GM12878 (cell line): ENCODE measurements at regions not wholly inside any gene's neighbourhood (a gene's known extent, or its start where the extent isn't known, plus 50 kb on each side); places are given as distances from the start of the nearest gene placed in this dataset.
A peak's percentile ranks its signal among the peaks of the same experiment; 100 is the strongest.

ENCODE experiments used
- ATAC-seq: fragments of 200-7000 bp; cut with Tn5 transposase; 3 replicates; pipeline ENCODE4 v1.9.1; 2020; ENCODE audit warnings: mild to moderate bottlenecking, moderate library complexity
- BruUV-seq: library from RNA; stranded (reverse); fragments of 400-500 nt; replicated peaks from 2 replicates; lab custom pipeline; 2021; lab: Mats Ljungman, UMichigan
- CTCF ChIA-PET: fragments of 300-600 bp; sonication (Branson Sonifier 250); formaldehyde crosslinking; extraction: SDS; loops from one replicate; lab custom pipeline; 2021; ENCODE audit warnings: inconsistent platforms; lab: Yijun Ruan, JAX
- POLR2A ChIA-PET: fragments of 350-600 bp; formaldehyde crosslinking; extraction: SDS; loops from one replicate; lab custom pipeline; 2021; ENCODE audit warnings: inconsistent platforms; lab: Charles Lee
- RAD21 ChIA-PET: fragments of 300-600 bp; sonication (Branson Sonifier 250); formaldehyde crosslinking; loops from one replicate; lab custom pipeline; 2023; ENCODE audit warnings: antibody characterized with exemption; ENCODE audit not compliant: unreplicated experiment; lab: Charles Lee
- SMC1A ChIA-PET: fragments of 300-600 bp; sonication (Branson Sonifier 250); formaldehyde crosslinking; loops from one replicate; lab custom pipeline; 2023; ENCODE audit not compliant: unreplicated experiment, uncharacterized antibody; lab: Charles Lee
- DNase-seq: peaks from one replicate; pipeline ENCODE4 v3.0.0-alpha.2; 2011; ENCODE audit warnings: low read depth, low spot score
- FAIRE-seq: peaks from 3 replicates; lab custom pipeline; 2011; peaks lifted over from hg19 to GRCh38; lab: Jason Lieb, UNC
- H2AFZ ChIP-seq: 2 replicates; pipeline ENCODE4 v1.6.0; 2011; ENCODE audit warnings: low read depth, low read length, control low read depth; ENCODE audit not compliant: control insufficient read depth
- H3K27ac ChIP-seq: 2 replicates; pipeline ENCODE4 v1.5.1; 2011; ENCODE audit warnings: control low read depth; ENCODE audit not compliant: control insufficient read depth, insufficient read depth
- H3K27me3 ChIP-seq, 2 experiments: replicated peaks in 1 of 2; 2 replicates each; pipeline versions ENCODE4 v1.6.0 to v1.6.1; 2011; ENCODE audit warnings: low read length in 1 of 2; ENCODE audit not compliant: control insufficient read depth in 2 of 2, insufficient read depth in 2 of 2
- H3K36me3 ChIP-seq, 2 experiments: 2 replicates each; pipeline ENCODE4 v1.5.1; 2011; ENCODE audit warnings: low read length in 1 of 2; ENCODE audit not compliant: control insufficient read depth in 2 of 2, insufficient read depth in 2 of 2
- H3K4me1 ChIP-seq: 2 replicates; pipeline ENCODE4 v1.6.1; 2011; ENCODE audit warnings: mild to moderate bottlenecking, low read length, moderate library complexity, mixed read lengths; ENCODE audit not compliant: control insufficient read depth, insufficient read depth
- H3K4me2 ChIP-seq: 2 replicates; pipeline ENCODE4 v1.6.0; 2011; ENCODE audit warnings: control low read depth; ENCODE audit not compliant: control insufficient read depth, insufficient read depth
- H3K4me3 ChIP-seq: fragments of 200-600 bp; sonication (generic); 2 replicates; pipeline ENCODE4 v1.5.1; 2016
- H3K79me2 ChIP-seq: 2 replicates; pipeline ENCODE4 v1.6.0; 2011; ENCODE audit warnings: low read length; ENCODE audit not compliant: control insufficient read depth, insufficient read depth
- H3K9ac ChIP-seq: 2 replicates; pipeline ENCODE4 v1.8.0; 2011; ENCODE audit warnings: low read length, control low read depth, mixed read lengths; ENCODE audit not compliant: control insufficient read depth, insufficient read depth
- H3K9me3 ChIP-seq: replicated peaks from 3 replicates; pipeline ENCODE4 v1.5.1; 2011; ENCODE audit warnings: mild to moderate bottlenecking, low read length; ENCODE audit not compliant: control insufficient read depth, insufficient read depth
- H4K20me1 ChIP-seq: 2 replicates; pipeline ENCODE4 v1.6.0; 2011; ENCODE audit not compliant: control insufficient read depth, insufficient read depth
- LARP7 ChIP-seq: fragments of 450-650 bp; IDR thresholded peaks from 2 replicates; pipeline ENCODE4 v1.6.1; 2017; ENCODE audit warnings: mild to moderate bottlenecking
- NRF1 ChIP-seq: conservative IDR thresholded peaks from 2 replicates; pipeline ENCODE4 v1.6.1; 2011; ENCODE audit warnings: mild to moderate bottlenecking, low read depth, low read length, improper control_type of control experiment
- RFX5 ChIP-seq: IDR thresholded peaks from 2 replicates; pipeline ENCODE4 v1.6.1; 2011; ENCODE audit warnings: low read depth, low read length, improper control_type of control experiment
- SIN3A ChIP-seq: IDR thresholded peaks from 2 replicates; pipeline ENCODE4 v1.6.1; 2012; ENCODE audit warnings: low read depth, low read length, improper control_type of control experiment
- SRF ChIP-seq, 2 experiments: IDR thresholded peaks; 2 replicates each; pipeline ENCODE4 v1.6.1; 2011; ENCODE audit warnings: low read depth in 2 of 2, low read length in 2 of 2, mild to moderate bottlenecking in 1 of 2, moderate library complexity in 1 of 2
- YBX1 ChIP-seq: fragments of 450-650 bp; IDR thresholded peaks from 2 replicates; pipeline ENCODE4 v1.6.1; 2016; ENCODE audit warnings: antibody characterized with exemption
- ZSCAN29 ChIP-seq: fragments of 450-650 bp; IDR thresholded peaks from 2 replicates; pipeline ENCODE4 v1.6.1; 2017; ENCODE audit warnings: mild to moderate bottlenecking, moderate library complexity
- ZZZ3 ChIP-seq: IDR thresholded peaks from 2 replicates; pipeline ENCODE4 v1.6.1; 2011; ENCODE audit warnings: low read depth; ENCODE audit not compliant: control insufficient read depth, insufficient read length
- WGBS: methylation state at CpG from one replicate; pipeline ENCODE4 v1.1.6; 2016; ENCODE audit warnings: low lambda C conversion rate; ENCODE audit not compliant: insufficient replicate concordance, insufficient coverage; ENCODE audit errors: missing lambda C conversion rate; 5-methylcytosine and 5-hydroxymethylcytosine counted together
- in situ Hi-C: fragments of 300-500 bp; cut with MboI; formaldehyde crosslinking; loops from 9 replicates; pipeline ENCODE4 v1.14.3; 2018; ENCODE audit warnings: mixed read lengths
- intact Hi-C: fragments of 100-400 bp; cut with micrococcal nuclease; formaldehyde crosslinking; loops from one replicate; pipeline ENCODE4 v1.14.2; 2022; ENCODE audit not compliant: unreplicated experiment
- TF ChIP-seq, protein P1 (sequence below): fragments of 450-650 bp; IDR thresholded peaks from 2 replicates; pipeline ENCODE4 v1.6.1; 2017; ENCODE audit warnings: mild to moderate bottlenecking, low read depth, inconsistent platforms; ENCODE audit not compliant: poor library complexity, severe bottlenecking
- TF ChIP-seq, protein P2 (sequence below): fragments of 450-650 bp; IDR thresholded peaks from 2 replicates; pipeline ENCODE4 v1.6.1; 2017; ENCODE audit warnings: mild to moderate bottlenecking, moderate library complexity
- TF ChIP-seq, protein P3 (sequence below): fragments of 150-350 bp; IDR thresholded peaks from 2 replicates; pipeline ENCODE4 v1.6.1; 2014; ENCODE audit warnings: mild to moderate bottlenecking, low read depth, low read length

DNA sequence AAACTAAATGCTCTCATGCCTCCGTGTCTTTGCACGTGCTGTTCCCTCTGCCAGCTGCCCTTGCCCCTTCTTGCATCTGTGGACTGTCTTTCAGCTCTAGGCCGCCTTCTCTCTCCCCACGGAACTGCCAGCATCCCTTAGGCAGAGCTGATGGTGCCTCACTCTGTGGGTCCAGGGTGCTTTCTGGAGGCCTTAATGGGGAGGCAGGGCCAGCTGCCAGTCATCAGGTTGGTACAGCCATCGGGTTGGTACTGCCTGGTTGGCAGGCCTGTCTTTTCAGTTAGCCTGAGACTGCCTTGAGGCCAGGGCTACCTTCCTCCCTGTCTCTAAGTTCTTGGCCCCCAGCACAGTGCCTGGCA, 61.4 kb upstream of the TARBP1 start (continued):
- TF ChIP-seq RFX5 (no peak), NRF1 (no peak), YBX1 (no peak), ZZZ3 (no peak), SRF (IDR thresholded peaks at IDR 0.05; ENCODE audit: low read depth in 2 of 2, low read length in 2 of 2) (no peak), LARP7 (no peak), ZSCAN29 (no peak), SIN3A (no peak)
- TF ChIP-seq, protein P1, sequence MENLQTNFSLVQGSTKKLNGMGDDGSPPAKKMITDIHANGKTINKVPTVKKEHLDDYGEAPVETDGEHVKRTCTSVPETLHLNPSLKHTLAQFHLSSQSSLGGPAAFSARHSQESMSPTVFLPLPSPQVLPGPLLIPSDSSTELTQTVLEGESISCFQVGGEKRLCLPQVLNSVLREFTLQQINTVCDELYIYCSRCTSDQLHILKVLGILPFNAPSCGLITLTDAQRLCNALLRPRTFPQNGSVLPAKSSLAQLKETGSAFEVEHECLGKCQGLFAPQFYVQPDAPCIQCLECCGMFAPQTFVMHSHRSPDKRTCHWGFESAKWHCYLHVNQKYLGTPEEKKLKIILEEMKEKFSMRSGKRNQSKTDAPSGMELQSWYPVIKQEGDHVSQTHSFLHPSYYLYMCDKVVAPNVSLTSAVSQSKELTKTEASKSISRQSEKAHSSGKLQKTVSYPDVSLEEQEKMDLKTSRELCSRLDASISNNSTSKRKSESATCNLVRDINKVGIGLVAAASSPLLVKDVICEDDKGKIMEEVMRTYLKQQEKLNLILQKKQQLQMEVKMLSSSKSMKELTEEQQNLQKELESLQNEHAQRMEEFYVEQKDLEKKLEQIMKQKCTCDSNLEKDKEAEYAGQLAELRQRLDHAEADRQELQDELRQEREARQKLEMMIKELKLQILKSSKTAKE, result no peak

DNA sequence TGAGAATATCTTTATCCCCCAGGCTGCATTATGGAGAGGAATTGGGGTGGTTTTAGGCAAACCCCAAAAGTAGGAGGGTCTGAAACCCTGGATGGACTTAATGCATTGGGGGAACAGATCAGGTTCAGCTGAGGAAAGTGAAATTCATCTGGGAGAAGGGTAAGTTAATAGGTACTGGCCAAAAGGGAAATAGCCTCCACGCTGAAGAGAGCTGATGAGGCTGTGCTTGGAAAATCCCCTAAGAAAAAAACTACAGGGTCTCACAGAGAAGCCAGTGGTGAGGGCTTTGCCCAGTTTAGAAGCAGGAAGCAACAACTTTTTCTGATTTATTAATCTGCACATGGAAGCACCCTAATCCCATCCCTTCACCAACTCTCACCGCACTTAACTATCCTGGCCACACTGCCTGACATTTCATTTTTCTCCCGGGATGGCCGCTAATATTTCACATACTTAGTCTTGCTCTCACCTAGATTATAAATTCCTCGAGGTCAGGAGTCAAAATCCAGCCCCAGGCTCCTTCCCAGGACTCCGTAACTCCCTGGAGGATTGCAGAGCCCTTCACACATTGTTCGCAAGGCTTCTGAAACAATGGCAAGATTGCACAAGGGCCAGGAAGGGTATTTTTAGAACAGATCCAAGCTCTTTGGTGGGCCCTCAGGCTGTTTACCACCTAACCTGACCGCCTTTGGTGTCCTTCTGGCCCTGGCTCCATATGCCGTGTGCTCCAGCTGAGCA, 60.9 kb upstream of the TARBP1 start:
- intact Hi-C loops, result no loop called here
- H3K27me3 ChIP-seq, result no peaks in the 10 kb centered on the region
- no peak overlapping the region for H2AFZ ChIP-seq
- H3K4me3 ChIP-seq, result no peak overlapping the region
- no peaks in the 10 kb centered on the region for H3K4me1 ChIP-seq
- ChIA-PET CTCF (interaction anchor here (0.6 to 1.9 kb wide), 4 partner anchors 11 to 240 kb away, joined by 3 to 6 read pairs (median 4); no protein-coding TSS in a partner anchor), POLR2A (no interaction called here), RAD21 (interaction anchor here (1.2 to 3.6 kb wide), 4 partner anchors 13 to 540 kb away, joined by 3 to 11 read pairs (median 6); no protein-coding TSS in a partner anchor), SMC1A (interaction anchor here (1.1 to 3.1 kb wide), 2 partner anchors 7 to 10 kb away, joined by 3 to 20 read pairs; no protein-coding TSS in a partner anchor)
- H3K9ac ChIP-seq, result no peak overlapping the region
- H3K79me2 ChIP-seq, result no peaks in the 10 kb centered on the region
- no TSS peak for BruUV-seq
- no peak overlapping the region for H3K4me2 ChIP-seq
- no peaks in the 10 kb centered on the region for H4K20me1 ChIP-seq
- no peaks in the 10 kb centered on the region for H3K36me3 ChIP-seq
- peak; percentile 68 for ATAC-seq
- 49% methylated on average over 9 of the region's 9 CpGs for WGBS
- no peak for DNase-seq
- in situ Hi-C loops, result no loop called here
- TF ChIP-seq, protein P2, sequence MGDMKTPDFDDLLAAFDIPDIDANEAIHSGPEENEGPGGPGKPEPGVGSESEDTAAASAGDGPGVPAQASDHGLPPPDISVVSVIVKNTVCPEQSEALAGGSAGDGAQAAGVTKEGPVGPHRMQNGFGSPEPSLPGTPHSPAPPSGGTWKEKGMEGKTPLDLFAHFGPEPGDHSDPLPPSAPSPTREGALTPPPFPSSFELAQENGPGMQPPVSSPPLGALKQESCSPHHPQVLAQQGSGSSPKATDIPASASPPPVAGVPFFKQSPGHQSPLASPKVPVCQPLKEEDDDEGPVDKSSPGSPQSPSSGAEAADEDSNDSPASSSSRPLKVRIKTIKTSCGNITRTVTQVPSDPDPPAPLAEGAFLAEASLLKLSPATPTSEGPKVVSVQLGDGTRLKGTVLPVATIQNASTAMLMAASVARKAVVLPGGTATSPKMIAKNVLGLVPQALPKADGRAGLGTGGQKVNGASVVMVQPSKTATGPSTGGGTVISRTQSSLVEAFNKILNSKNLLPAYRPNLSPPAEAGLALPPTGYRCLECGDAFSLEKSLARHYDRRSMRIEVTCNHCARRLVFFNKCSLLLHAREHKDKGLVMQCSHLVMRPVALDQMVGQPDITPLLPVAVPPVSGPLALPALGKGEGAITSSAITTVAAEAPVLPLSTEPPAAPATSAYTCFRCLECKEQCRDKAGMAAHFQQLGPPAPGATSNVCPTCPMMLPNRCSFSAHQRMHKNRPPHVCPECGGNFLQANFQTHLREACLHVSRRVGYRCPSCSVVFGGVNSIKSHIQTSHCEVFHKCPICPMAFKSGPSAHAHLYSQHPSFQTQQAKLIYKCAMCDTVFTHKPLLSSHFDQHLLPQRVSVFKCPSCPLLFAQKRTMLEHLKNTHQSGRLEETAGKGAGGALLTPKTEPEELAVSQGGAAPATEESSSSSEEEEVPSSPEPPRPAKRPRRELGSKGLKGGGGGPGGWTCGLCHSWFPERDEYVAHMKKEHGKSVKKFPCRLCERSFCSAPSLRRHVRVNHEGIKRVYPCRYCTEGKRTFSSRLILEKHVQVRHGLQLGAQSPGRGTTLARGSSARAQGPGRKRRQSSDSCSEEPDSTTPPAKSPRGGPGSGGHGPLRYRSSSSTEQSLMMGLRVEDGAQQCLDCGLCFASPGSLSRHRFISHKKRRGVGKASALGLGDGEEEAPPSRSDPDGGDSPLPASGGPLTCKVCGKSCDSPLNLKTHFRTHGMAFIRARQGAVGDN, result 0 out of 2 replicates have a peak, but pooled peaks have one; percentile 17
- TF ChIP-seq, protein P3, sequence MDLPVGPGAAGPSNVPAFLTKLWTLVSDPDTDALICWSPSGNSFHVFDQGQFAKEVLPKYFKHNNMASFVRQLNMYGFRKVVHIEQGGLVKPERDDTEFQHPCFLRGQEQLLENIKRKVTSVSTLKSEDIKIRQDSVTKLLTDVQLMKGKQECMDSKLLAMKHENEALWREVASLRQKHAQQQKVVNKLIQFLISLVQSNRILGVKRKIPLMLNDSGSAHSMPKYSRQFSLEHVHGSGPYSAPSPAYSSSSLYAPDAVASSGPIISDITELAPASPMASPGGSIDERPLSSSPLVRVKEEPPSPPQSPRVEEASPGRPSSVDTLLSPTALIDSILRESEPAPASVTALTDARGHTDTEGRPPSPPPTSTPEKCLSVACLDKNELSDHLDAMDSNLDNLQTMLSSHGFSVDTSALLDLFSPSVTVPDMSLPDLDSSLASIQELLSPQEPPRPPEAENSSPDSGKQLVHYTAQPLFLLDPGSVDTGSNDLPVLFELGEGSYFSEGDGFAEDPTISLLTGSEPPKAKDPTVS, result no peak
- no peaks in the 10 kb centered on the region for H3K9me3 ChIP-seq
- H3K27ac ChIP-seq, result no peak overlapping the region
- no peak for FAIRE-seq
